H9 (cell line): ENCODE measurements at regions not wholly inside any gene's neighbourhood (a gene's known extent, or its start where the extent isn't known, plus 50 kb on each side); places are given as distances from the start of the nearest gene placed in this dataset.

Experiments used
- DNase-seq: peaks from one replicate; pipeline ENCODE4 v3.0.0-alpha.2; 2017
- H2AFZ ChIP-seq: one replicate; pipeline ENCODE4 v1.6.1; 2013; ENCODE audit warnings: mild to moderate bottlenecking, low read length, control low read depth, moderate library complexity
- H2AK5ac ChIP-seq: 2 replicates; pipeline ENCODE4 v1.6.1; 2013; ENCODE audit warnings: low read length, control low read depth, mixed read lengths; ENCODE audit not compliant: insufficient read length
- H2BK120ac ChIP-seq: one replicate; pipeline ENCODE4 v1.6.1; 2013; ENCODE audit warnings: low read depth, mild to moderate bottlenecking, low read length, control low read depth, inconsistent platforms; ENCODE audit not compliant: poor library complexity, severe bottlenecking
- H2BK12ac ChIP-seq: 2 replicates; pipeline ENCODE4 v1.6.1; 2013; ENCODE audit warnings: low read length, control low read depth, mixed read lengths, low read depth; ENCODE audit not compliant: insufficient read length
- H2BK15ac ChIP-seq: 2 replicates; pipeline ENCODE4 v1.6.1; 2013; ENCODE audit warnings: low read depth, low read length, control low read depth
- H2BK20ac ChIP-seq: one replicate; pipeline ENCODE4 v1.6.1; 2013; ENCODE audit warnings: low read depth, mild to moderate bottlenecking, low read length, control low read depth, inconsistent platforms; ENCODE audit not compliant: poor library complexity, severe bottlenecking
- H2BK5ac ChIP-seq: 2 replicates; pipeline ENCODE4 v1.6.1; 2013; ENCODE audit warnings: low read length, control low read depth, mixed read lengths; ENCODE audit not compliant: insufficient read length
- H3K14ac ChIP-seq: 2 replicates; pipeline ENCODE4 v1.6.1; 2013; ENCODE audit warnings: low read length, control low read depth; ENCODE audit not compliant: insufficient read depth
- H3K18ac ChIP-seq: 2 replicates; pipeline ENCODE4 v1.6.1; 2013; ENCODE audit warnings: low read depth, mild to moderate bottlenecking, mixed read lengths, low read length, control low read depth; ENCODE audit not compliant: insufficient read length
- H3K23ac ChIP-seq: 2 replicates; pipeline ENCODE4 v1.6.1; 2013; ENCODE audit warnings: low read length, control low read depth, mixed read lengths, low read depth; ENCODE audit not compliant: insufficient read length
- H3K23me2 ChIP-seq: 2 replicates; pipeline ENCODE4 v1.6.1; 2013; ENCODE audit warnings: low read depth, mild to moderate bottlenecking, mixed read lengths, low read length, control low read depth; ENCODE audit not compliant: insufficient read length, poor library complexity, severe bottlenecking
- H3K27ac ChIP-seq: 2 replicates; pipeline ENCODE4 v1.5.1; 2013; ENCODE audit warnings: low read length, control low read depth, mixed read lengths, low read depth; ENCODE audit not compliant: insufficient read length
- H3K27me3 ChIP-seq: 2 replicates; pipeline ENCODE4 v1.6.1; 2013; ENCODE audit warnings: low read length, control low read depth, inconsistent platforms; ENCODE audit not compliant: insufficient read depth
- H3K4ac ChIP-seq: 2 replicates; pipeline ENCODE4 v1.6.1; 2013; ENCODE audit warnings: low read depth, mild to moderate bottlenecking, control low read depth, inconsistent platforms, low read length, moderate library complexity
- H3K4me1 ChIP-seq: 2 replicates; pipeline ENCODE4 v1.6.1; 2013; ENCODE audit warnings: low read length, control low read depth, inconsistent platforms; ENCODE audit not compliant: insufficient read depth
- H3K4me2 ChIP-seq: 2 replicates; pipeline ENCODE4 v1.6.1; 2013; ENCODE audit warnings: low read length, control low read depth, mixed read lengths; ENCODE audit not compliant: insufficient read length, insufficient read depth
- H3K56ac ChIP-seq: 2 replicates; pipeline ENCODE4 v1.6.1; 2013; ENCODE audit warnings: low read depth, mild to moderate bottlenecking, mixed read lengths, low read length, control low read depth; ENCODE audit not compliant: insufficient read length
- H3K79me1 ChIP-seq: 2 replicates; pipeline ENCODE4 v1.6.1; 2013; ENCODE audit warnings: low read depth, mild to moderate bottlenecking, moderate library complexity, low read length, control low read depth, inconsistent platforms; ENCODE audit not compliant: insufficient read depth, poor library complexity, severe bottlenecking
- H3K79me2 ChIP-seq: 2 replicates; pipeline ENCODE4 v1.6.1; 2013; ENCODE audit warnings: low read length, control low read depth, inconsistent platforms; ENCODE audit not compliant: insufficient read depth
- H3K9ac ChIP-seq: 2 replicates; pipeline ENCODE4 v1.6.1; 2013; ENCODE audit warnings: low read length, control low read depth, mixed read lengths; ENCODE audit not compliant: insufficient read length; ENCODE audit errors: extremely low read depth
- H3K9me3 ChIP-seq: one replicate; pipeline ENCODE4 v1.6.1; 2013; ENCODE audit warnings: low read depth, low read length, inconsistent platforms; ENCODE audit not compliant: control insufficient read depth
- H3T11ph ChIP-seq: one replicate; pipeline ENCODE4 v1.6.1; 2013; ENCODE audit warnings: mild to moderate bottlenecking, low read length, control low read depth, inconsistent platforms
- H4K20me1 ChIP-seq: one replicate; pipeline ENCODE4 v1.6.1; 2013; ENCODE audit not compliant: control insufficient read depth, insufficient read length, insufficient read depth
- H4K5ac ChIP-seq: 2 replicates; pipeline ENCODE4 v1.6.1; 2013; ENCODE audit warnings: low read depth, mild to moderate bottlenecking, mixed read lengths, low read length, control low read depth; ENCODE audit not compliant: insufficient read length
- H4K8ac ChIP-seq: replicated peaks from 2 replicates; pipeline ENCODE4 v1.6.1; 2013; ENCODE audit warnings: low read length, control low read depth, mixed read lengths, low read depth; ENCODE audit not compliant: insufficient read length
- H4K91ac ChIP-seq: 2 replicates; pipeline ENCODE4 v1.6.1; 2013; ENCODE audit warnings: low read depth, mild to moderate bottlenecking, moderate library complexity, mixed read lengths, low read length, control low read depth; ENCODE audit not compliant: insufficient read length
- H3K27ac Mint-ChIP-seq, 3 experiments: 2 replicates in 2 of 3; 3 replicates in 1 of 3; pipeline ENCODE4 v1.8.0; 2020 to 2021; ENCODE audit warnings: mixed read lengths in 3 of 3, mild to moderate bottlenecking in 1 of 3, moderate library complexity in 1 of 3
- H3K27me3 Mint-ChIP-seq: 2 replicates; pipeline ENCODE4 v1.8.0; 2021; ENCODE audit warnings: low read depth, mild to moderate bottlenecking, moderate library complexity, mixed read lengths
- H3K36me3 Mint-ChIP-seq, 3 experiments: 2 replicates in 2 of 3; 3 replicates in 1 of 3; pipeline ENCODE4 v1.8.0; 2020 to 2021; ENCODE audit warnings: low read depth in 3 of 3, mixed read lengths in 3 of 3; ENCODE audit not compliant: insufficient read depth in 1 of 3
- H3K4me1 Mint-ChIP-seq, 2 experiments: 2 replicates each; pipeline ENCODE4 v1.8.0; 2020; ENCODE audit warnings: mixed read lengths in 2 of 2
- H3K4me3 Mint-ChIP-seq, 2 experiments: 2 replicates in 1 of 2; 3 replicates in 1 of 2; pipeline ENCODE4 v1.8.0; 2020 to 2021; ENCODE audit warnings: mild to moderate bottlenecking in 2 of 2, mixed read lengths in 2 of 2, moderate library complexity in 1 of 2
- H3K9me3 Mint-ChIP-seq, 2 experiments: 2 replicates in 1 of 2; 3 replicates in 1 of 2; pipeline ENCODE4 v1.8.0; 2020; ENCODE audit warnings: mild to moderate bottlenecking in 2 of 2, mixed read lengths in 2 of 2, moderate library complexity in 1 of 2
- WGBS: extraction: QIAGEN DNeasy Blood & Tissue Kit; methylation state at CpG from one replicate; pipeline ENCODE4 v1.1.7; 2013; ENCODE audit warnings: missing lambda C conversion rate, low lambda C conversion rate, mixed read lengths; ENCODE audit not compliant: insufficient read length; ENCODE audit errors: extremely low coverage; 5-methylcytosine and 5-hydroxymethylcytosine counted together
- TF ChIP-seq, protein P1 (sequence below): fragments of 200-600 bp; sonication (generic); conservative IDR thresholded peaks from 3 replicates; pipeline ENCODE4 v1.8.0; 2021; ENCODE audit warnings: antibody characterized with exemption, mild to moderate bottlenecking

DNA sequence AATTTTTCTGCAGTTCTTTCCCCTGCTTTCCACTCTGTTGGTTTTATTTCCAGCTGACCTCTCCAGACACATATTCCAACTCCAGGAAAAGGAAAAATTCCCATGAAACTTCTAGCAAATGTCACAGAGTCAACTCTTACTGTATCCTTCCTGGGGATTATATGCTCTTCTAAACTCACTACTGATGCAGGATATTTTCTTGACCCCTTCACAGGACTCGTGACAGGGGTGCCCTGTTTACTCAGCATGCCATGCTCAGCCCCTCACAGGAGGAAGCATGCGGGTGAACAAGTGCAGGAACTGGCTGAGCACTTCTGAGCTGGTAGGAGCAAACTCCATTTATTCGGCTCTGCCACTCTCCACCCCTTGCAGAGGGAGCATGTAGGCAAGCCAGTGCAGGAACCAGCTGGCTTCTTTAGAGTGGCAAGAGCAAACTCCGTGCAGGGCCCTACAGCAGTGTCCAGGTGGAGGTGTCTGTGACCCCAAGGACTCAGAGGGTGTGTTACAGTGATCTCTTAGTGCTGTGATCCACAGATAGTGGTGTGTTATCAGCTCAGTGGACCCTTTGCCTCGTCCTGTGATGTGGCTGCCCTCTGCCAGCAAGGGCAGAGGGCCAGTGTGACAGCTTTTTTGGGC is 413.6 kb upstream of the GRM7 start:
- H2BK5ac ChIP-seq, result no peak overlapping the region
- H3K4ac ChIP-seq, result no peak overlapping the region
- H3K79me2 ChIP-seq, result no peaks in the 10 kb centered on the region
- H2BK20ac ChIP-seq, result no peak overlapping the region
- no peak overlapping the region for H3K23ac ChIP-seq
- H2BK15ac ChIP-seq, result no peak overlapping the region
- H4K8ac ChIP-seq, result no peak overlapping the region
- H3K79me1 ChIP-seq, result no peaks in the 10 kb centered on the region
- H3K23me2 ChIP-seq, result no peaks in the 10 kb centered on the region
- DNase-seq, result no peak
- Mint-ChIP-seq H3K36me3 (no peaks in the 10 kb centered on the region; a peak in 1 of 7 replicates), H3K4me3 (no peak overlapping the region), H3K4me1 (peaks cover 7 to 9% of the 10 kb centered on the region in 2 experiments; a peak in 3 of 4 replicates), H3K27ac (0 out of 7 replicates have a peak overlapping the region, but pooled peaks of 1 of the 3 experiments have one; percentile 62), H3K27me3 (no peaks in the 10 kb centered on the region), H3K9me3 (no peaks in the 10 kb centered on the region; a peak in 1 of 5 replicates)
- H3K4me1 ChIP-seq, result no peaks in the 10 kb centered on the region
- no peak overlapping the region for H4K5ac ChIP-seq
- H3K9ac ChIP-seq, result no peak overlapping the region
- no peak overlapping the region for H2AFZ ChIP-seq
- H4K91ac ChIP-seq, result no peak overlapping the region
- no peak overlapping the region for H3K56ac ChIP-seq
- H3K14ac ChIP-seq, result no peak overlapping the region; the same call in 1 of the 2 replicates
- H2AK5ac ChIP-seq, result no peak overlapping the region
- no peak overlapping the region for H3T11ph ChIP-seq
- no peaks in the 10 kb centered on the region for H3K9me3 ChIP-seq
- TF ChIP-seq, protein P1, sequence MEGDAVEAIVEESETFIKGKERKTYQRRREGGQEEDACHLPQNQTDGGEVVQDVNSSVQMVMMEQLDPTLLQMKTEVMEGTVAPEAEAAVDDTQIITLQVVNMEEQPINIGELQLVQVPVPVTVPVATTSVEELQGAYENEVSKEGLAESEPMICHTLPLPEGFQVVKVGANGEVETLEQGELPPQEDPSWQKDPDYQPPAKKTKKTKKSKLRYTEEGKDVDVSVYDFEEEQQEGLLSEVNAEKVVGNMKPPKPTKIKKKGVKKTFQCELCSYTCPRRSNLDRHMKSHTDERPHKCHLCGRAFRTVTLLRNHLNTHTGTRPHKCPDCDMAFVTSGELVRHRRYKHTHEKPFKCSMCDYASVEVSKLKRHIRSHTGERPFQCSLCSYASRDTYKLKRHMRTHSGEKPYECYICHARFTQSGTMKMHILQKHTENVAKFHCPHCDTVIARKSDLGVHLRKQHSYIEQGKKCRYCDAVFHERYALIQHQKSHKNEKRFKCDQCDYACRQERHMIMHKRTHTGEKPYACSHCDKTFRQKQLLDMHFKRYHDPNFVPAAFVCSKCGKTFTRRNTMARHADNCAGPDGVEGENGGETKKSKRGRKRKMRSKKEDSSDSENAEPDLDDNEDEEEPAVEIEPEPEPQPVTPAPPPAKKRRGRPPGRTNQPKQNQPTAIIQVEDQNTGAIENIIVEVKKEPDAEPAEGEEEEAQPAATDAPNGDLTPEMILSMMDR, result no peak
- no peak overlapping the region for H3K4me2 ChIP-seq
- no peak overlapping the region for H3K27ac ChIP-seq
- WGBS, result no CpG with 5 or more reads among the region's 5 CpGs
- no peak overlapping the region for H2BK120ac ChIP-seq
- H4K20me1 ChIP-seq, result no peaks in the 10 kb centered on the region
- no peak overlapping the region for H2BK12ac ChIP-seq
- H3K18ac ChIP-seq, result no peak overlapping the region
- no peaks in the 10 kb centered on the region for H3K27me3 ChIP-seq
